Lung (tissue), 11 donors: ENCODE measurements at regions not wholly inside any gene's neighbourhood (a gene's known extent, or its start where the extent isn't known, plus 50 kb on each side); places are given as distances from the start of the nearest gene placed in this dataset.

Source experiments
- ATAC-seq: fragments of 200-7000 bp; cut with Tn5 transposase; one replicate; pipeline ENCODE4 v1.9.1; 2020; ENCODE audit warnings: moderate number of reproducible peaks; ENCODE audit not compliant: insufficient read depth, low FRiP score
- DNase-seq, 3 donors: peaks; one replicate each; pipeline ENCODE4 v3.0.0-alpha.2; 2013 to 2017
- H3K27ac ChIP-seq, 2 donors: one replicate each; pipeline ENCODE4 v1.5.1; 2013; ENCODE audit warnings: mild to moderate bottlenecking in 2 of 2, moderate library complexity in 2 of 2, control low read depth in 1 of 2, inconsistent platforms in 1 of 2, low read depth in 1 of 2, low read length in 1 of 2
- H3K27me3 ChIP-seq, 3 donors: one replicate each; pipeline ENCODE4 v1.5.1; 2013; ENCODE audit warnings: low read length in 2 of 3; ENCODE audit not compliant: control insufficient read depth in 3 of 3, insufficient read depth in 3 of 3
- H3K36me3 ChIP-seq, 4 donors: one replicate each; pipeline ENCODE4 v1.5.1; 2013; ENCODE audit warnings: low read length in 4 of 4, mild to moderate bottlenecking in 1 of 4, moderate library complexity in 1 of 4; ENCODE audit not compliant: control insufficient read depth in 4 of 4, insufficient read depth in 4 of 4
- H3K4me1 ChIP-seq, 5 donors: one replicate each; pipeline ENCODE4 v1.5.1; 2013; ENCODE audit warnings: low read length in 5 of 5, mild to moderate bottlenecking in 2 of 5, moderate library complexity in 1 of 5; ENCODE audit not compliant: control insufficient read depth in 5 of 5, insufficient read depth in 5 of 5
- H3K4me3 ChIP-seq: one replicate; pipeline ENCODE4 v1.5.1; 2013; ENCODE audit warnings: mild to moderate bottlenecking, control low read depth, moderate library complexity
- H3K9ac ChIP-seq, 2 donors: one replicate each; pipeline ENCODE4 v1.5.1; 2013; ENCODE audit warnings: low read length in 2 of 2, control low read depth in 1 of 2; ENCODE audit not compliant: insufficient read depth in 1 of 2
- H3K9me3 ChIP-seq, 4 donors: one replicate each; pipeline ENCODE4 v1.5.1; 2013; ENCODE audit warnings: low read length in 3 of 4, mild to moderate bottlenecking in 1 of 4, moderate library complexity in 1 of 4; ENCODE audit not compliant: control insufficient read depth in 4 of 4, insufficient read depth in 3 of 4
- WGBS, 2 donors: extraction: QIAGEN DNeasy Blood & Tissue Kit; methylation state at CpG; one replicate each; pipeline ENCODE4 v1.1.7; 2013; 5-methylcytosine and 5-hydroxymethylcytosine counted together
- TF ChIP-seq, protein P1 (sequence below): IDR thresholded peaks from 2 replicates; pipeline ENCODE4 v1.5.1; 2012; ENCODE audit warnings: mild to moderate bottlenecking; ENCODE audit errors: control extremely low read depth, extremely low read depth
- donor health status: control.
- donor health status: control.
- donor health status: Bipolar disorder and iron deficiency.
- donor health status: healthy.
- donor health status: DM: yes; HTN: yes; CAD: no.

DNA sequence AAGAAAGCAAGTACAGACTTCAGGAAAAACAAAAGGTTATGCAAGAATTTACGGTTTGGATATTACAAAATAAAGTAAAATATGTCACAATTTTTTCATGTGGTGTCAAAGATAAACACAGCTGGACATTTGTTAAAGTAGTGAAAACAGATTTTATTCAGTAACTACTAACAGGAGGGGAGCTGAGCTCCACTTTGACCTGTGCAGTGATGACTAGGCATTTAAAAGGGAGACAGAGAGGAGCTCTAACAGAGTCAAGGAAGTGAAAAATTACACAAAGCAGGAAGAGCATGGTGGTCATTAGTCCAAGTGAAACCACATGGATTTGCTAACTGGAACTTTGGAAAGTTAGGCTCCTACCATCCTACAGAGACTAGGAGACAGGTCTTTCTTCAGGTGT, 263.6 kb upstream of the PCSK5 start:
- H3K27me3 ChIP-seq = no peaks in the 10 kb centered on the region
- H3K9me3 ChIP-seq = no peaks in the 10 kb centered on the region
- TF ChIP-seq, protein P1, sequence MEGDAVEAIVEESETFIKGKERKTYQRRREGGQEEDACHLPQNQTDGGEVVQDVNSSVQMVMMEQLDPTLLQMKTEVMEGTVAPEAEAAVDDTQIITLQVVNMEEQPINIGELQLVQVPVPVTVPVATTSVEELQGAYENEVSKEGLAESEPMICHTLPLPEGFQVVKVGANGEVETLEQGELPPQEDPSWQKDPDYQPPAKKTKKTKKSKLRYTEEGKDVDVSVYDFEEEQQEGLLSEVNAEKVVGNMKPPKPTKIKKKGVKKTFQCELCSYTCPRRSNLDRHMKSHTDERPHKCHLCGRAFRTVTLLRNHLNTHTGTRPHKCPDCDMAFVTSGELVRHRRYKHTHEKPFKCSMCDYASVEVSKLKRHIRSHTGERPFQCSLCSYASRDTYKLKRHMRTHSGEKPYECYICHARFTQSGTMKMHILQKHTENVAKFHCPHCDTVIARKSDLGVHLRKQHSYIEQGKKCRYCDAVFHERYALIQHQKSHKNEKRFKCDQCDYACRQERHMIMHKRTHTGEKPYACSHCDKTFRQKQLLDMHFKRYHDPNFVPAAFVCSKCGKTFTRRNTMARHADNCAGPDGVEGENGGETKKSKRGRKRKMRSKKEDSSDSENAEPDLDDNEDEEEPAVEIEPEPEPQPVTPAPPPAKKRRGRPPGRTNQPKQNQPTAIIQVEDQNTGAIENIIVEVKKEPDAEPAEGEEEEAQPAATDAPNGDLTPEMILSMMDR = no peak
- H3K36me3 ChIP-seq = no peaks in the 10 kb centered on the region
- no peak overlapping the region for H3K9ac ChIP-seq
- ATAC-seq (no peak), DNase-seq (no peak)
- H3K27ac ChIP-seq = no peak overlapping the region
- WGBS, 2 donors = 15 to 31% methylated on average over 1 of the region's 1 CpG
- H3K4me1 ChIP-seq = no peaks in the 10 kb centered on the region
- H3K4me3 ChIP-seq = no peak overlapping the region

DNA sequence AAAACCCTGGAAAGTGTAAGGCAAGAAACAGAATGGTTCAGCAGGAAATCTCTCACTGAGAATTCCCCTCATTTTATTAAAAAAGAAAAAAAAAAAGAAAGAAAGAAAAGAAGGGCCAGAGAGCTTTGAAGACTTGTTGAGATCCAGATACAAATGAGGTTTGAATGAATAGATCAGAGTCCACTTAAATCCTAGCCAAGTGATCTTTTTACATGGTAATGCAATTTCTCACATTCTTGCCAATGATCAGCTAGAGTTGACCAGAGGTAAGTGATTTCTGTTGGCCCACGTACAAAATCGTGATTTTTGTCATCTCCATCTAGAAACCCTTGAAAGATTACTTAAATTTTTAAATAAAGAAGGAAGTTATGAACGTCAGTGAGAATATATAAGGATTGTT, 261.5 kb upstream of the PCSK5 start:
- Histone ChIP-seq H3K27ac (no peak overlapping the region), H3K4me3 (no peak overlapping the region), H3K4me1 (no peaks in the 10 kb centered on the region), H3K27me3 (no peaks in the 10 kb centered on the region), H3K9me3 (no peaks in the 10 kb centered on the region), H3K9ac (no peak overlapping the region), H3K36me3 (no peaks in the 10 kb centered on the region)
- no peak for DNase-seq
- WGBS, 2 donors = 61 to 70% methylated on average over 3 of the region's 3 CpGs
- TF ChIP-seq, protein P1 = no peak
- no peak for ATAC-seq

DNA sequence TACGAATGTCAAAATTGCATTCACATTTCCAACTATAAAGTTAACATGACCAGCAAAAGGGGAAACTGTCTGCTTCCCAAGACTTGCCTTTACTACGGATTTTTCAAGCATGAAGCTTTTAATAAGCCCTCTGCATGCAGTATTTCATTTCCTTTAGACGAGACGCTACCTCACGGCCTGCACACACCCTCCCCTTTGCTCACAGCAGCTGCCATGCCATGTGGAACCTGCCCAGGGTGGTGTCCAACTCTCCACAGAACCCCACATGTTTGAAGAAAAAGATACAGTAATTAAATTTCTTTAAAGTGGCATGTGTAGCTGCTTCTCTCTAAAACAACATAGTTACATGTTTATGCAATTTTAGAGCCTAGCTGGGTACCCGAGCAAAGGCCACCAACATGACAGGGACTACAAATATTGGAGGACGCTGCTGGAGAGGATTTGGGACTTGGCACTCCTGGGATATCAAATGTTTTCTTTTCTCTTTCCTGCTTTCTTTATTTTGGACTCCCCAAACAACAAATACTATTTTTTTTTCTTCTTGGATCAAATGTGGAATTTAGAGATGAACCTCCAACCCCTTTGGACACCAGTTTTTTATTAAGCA, 256.9 kb upstream of the PCSK5 start:
- TF ChIP-seq, protein P1 = no peak
- Histone ChIP-seq H3K9me3 (peaks cover 0 to 3% (median 0%) of the 10 kb centered on the region in 4 donors), H3K4me3 (no peak overlapping the region), H3K27me3 (no peaks in the 10 kb centered on the region), H3K9ac (no peak overlapping the region), H3K4me1 (peaks cover 0 to 8% (median 0%) of the 10 kb centered on the region in 5 donors), H3K27ac (no peak overlapping the region), H3K36me3 (no peaks in the 10 kb centered on the region)
- WGBS, 2 donors = 68 to 73% methylated on average over 7 of the region's 7 CpGs
- DNase-seq (no peak), ATAC-seq (no peak)

DNA sequence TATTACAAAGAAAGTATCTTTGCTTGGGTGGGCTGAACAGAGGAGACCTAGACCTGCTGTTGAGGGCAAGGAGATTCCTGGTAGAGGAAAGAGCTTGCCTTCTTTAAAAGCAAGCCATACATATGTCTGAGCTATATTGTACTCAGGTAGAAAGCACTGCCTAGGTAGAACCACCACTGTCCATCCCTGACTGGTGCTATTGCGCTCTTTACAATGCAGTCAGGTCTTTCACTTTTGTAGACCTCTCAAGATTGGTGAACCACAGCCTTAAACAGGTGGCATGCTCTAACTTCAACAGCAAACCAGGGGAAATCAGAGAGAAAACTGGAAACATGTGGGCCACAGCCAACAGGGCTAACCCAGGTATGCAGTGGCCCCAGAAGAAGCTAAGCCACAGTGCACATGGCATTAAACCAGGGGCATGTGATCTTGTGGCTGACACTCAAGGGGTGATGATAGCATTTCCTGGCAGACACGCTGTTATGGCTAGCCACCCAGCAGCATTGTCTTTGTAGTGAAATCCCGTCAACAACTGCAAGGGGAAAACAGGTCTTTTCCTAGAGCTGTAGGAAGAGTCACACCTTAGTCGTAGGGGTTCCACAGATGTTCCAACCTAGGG, 253.9 kb upstream of the PCSK5 start:
- H3K9ac ChIP-seq = no peak overlapping the region
- H3K36me3 ChIP-seq = no peaks in the 10 kb centered on the region
- H3K9me3 ChIP-seq = peaks cover 0 to 3% (median 0%) of the 10 kb centered on the region in 4 donors
- 71 to 80% methylated on average over 4 of the region's 4 CpGs for WGBS, 2 donors
- peaks cover 0 to 8% (median 0%) of the 10 kb centered on the region in 5 donors for H3K4me1 ChIP-seq
- no peak overlapping the region for H3K27ac ChIP-seq
- no peak for DNase-seq
- no peaks in the 10 kb centered on the region for H3K27me3 ChIP-seq
- ATAC-seq = peak; percentile 6
- TF ChIP-seq, protein P1 = no peak
- H3K4me3 ChIP-seq = no peak overlapping the region
